Neural progenitor cell (in vitro differentiated cells): ENCODE measurements at regions not wholly inside any gene's neighbourhood (a gene's known extent, or its start where the extent isn't known, plus 50 kb on each side); places are given as distances from the start of the nearest gene placed in this dataset.
"Not testable (repeated sequence)": the region's sequence is repeated elsewhere in the genome, so short reads cannot be mapped to it uniquely, and the experiment has no call there.

ENCODE experiments used
- EZH2 ChIP-seq: fragments of 200-600 bp; sonication (generic); IDR thresholded peaks from 2 replicates; pipeline ENCODE4 v1.6.1; 2017; ENCODE audit warnings: antibody characterized with exemption, mild to moderate bottlenecking, moderate library complexity
- TF ChIP-seq, protein P1 (sequence below): fragments of 200-600 bp; sonication (generic); IDR thresholded peaks from 2 replicates; pipeline ENCODE4 v1.5.1; 2017; ENCODE audit warnings: antibody characterized with exemption, mild to moderate bottlenecking

GRCh38 chr1:108325338-108325737, 81.5 kb upstream of the NBPF4 start:
- TF ChIP-seq, protein P1, sequence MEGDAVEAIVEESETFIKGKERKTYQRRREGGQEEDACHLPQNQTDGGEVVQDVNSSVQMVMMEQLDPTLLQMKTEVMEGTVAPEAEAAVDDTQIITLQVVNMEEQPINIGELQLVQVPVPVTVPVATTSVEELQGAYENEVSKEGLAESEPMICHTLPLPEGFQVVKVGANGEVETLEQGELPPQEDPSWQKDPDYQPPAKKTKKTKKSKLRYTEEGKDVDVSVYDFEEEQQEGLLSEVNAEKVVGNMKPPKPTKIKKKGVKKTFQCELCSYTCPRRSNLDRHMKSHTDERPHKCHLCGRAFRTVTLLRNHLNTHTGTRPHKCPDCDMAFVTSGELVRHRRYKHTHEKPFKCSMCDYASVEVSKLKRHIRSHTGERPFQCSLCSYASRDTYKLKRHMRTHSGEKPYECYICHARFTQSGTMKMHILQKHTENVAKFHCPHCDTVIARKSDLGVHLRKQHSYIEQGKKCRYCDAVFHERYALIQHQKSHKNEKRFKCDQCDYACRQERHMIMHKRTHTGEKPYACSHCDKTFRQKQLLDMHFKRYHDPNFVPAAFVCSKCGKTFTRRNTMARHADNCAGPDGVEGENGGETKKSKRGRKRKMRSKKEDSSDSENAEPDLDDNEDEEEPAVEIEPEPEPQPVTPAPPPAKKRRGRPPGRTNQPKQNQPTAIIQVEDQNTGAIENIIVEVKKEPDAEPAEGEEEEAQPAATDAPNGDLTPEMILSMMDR, result not testable (repeated sequence)
- TF ChIP-seq EZH2, result not testable (repeated sequence)
